Activated CD4-positive, alpha-beta T cell treated with anti-CD3 and anti-CD28 coated beads, Interleukin-2, Interleukin-6, amounts not matched to agents 100 ng/mL and 50 ng/mL, durations not matched to agents 16 hours and 8 hours (primary cell): ENCODE measurements at regions not wholly inside any gene's neighbourhood (a gene's known extent, or its start where the extent isn't known, plus 50 kb on each side); places are given as distances from the start of the nearest gene placed in this dataset.

Experiments used
- DNase-seq: peaks from one replicate; pipeline ENCODE4 v3.0.0-alpha.2; 2020

DNA sequence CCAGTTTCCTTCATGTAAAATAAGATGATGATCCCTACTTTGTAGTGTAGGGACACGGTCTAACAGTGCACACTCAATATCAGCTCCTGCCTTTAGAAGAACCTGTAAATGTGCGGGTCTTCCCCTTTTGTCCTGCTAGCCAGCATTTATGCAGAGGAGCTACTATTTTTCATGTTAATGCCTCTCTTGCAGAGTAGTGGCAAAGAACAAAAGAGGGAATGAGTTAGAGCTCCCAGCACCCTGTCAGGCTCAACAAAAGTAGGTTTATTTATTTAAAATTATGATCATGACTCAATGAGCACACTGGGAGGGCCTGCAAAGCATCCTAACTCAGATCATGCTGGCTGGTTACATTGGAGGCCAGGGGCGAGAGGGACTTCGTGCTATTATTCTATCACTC is 414.5 kb upstream of the COBL start:
- no peak for DNase-seq

DNA sequence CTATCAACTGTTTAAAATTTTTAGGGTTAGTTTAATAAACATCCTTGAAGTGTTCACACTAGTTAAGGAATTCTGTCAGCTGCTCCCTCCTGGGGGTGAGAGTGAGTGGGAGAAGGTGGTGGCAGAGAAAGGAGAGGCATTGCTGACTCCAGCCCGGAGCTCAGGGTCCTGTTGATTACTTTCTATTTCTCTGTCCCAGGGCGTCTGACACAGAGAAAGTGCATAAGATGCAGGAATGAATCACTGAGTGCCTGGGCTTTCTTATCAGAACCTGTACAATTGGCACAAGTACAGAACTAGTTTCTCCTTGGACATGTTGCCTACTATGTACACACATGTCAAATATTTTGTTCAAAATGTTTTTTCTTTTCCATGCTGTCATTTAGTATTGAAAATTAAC is 410.8 kb upstream of the COBL start:
- no peak for DNase-seq

DNA sequence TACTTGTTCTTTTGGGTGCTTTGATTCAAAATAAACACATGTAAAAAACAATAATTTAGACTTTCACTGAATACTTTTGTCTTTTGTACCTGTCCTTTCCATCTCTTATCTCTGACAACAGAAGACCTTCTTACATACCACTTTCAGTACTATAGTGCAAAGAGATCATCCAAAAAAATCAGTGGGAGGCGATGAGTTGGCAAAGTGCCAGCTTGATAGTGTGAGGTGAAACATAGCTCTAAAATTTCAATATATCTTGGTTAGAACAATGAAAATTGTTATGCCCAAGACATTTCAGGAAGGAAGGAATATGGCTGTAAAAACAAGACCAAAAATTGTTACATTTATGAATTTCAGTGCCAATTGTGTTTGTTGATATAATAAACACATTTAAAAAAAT is 390.2 kb upstream of the COBL start:
- no peak for DNase-seq

DNA sequence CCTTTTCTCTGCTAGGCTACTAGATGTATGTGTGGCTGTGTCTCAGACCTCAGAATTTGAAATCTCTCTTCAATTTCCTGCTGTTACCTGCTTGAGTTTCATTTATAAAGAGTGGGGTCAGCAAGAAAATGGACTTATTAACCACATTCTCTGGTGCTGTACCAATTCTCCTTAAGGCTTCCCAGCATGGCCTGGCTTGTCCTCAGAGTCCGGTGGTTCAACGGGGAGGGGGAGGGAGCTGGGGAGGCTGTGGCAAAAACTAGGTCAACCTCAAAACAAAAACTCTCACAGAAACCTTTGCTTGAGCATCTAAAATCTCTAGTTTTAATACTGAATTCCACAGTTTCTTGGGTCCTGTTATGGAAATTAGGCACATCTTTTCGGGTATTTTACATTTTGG is 389.1 kb upstream of the COBL start:
- DNase-seq = no peak

DNA sequence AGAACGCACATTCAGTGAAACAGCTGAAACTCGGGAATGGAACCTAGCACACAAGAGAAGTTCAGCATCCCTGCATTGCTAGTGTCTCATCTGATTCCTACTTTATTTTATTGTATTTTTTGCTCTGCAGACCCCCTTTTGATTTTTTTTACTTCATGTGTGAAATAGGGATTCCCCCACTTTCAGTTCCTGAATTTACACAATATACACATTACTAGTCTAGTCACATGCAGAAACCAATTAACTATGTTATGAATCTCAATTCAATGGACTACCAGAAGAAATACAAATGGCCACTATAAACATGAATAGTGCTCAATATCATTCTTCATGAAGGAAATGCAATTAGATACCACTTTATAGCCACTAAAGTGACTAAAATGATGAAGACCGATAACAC is 386.1 kb upstream of the COBL start:
- DNase-seq = no peak

DNA sequence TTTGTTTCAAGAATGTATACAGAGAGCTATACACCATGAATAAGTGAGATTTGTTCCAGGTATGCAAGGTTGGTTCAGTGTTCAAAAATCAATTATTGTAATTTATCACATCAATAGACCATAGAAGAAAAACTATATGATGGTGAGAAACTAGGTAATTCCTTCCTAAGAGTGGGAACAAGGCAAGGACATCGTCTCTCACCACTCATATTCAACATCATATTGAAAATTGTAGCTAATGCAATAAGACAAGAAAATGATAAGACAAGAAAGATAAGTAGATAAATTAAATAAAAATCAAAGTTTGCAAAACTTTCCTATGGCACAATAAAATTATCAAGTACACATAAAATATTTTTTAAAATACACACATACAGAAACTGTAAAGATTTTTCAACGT is 385.3 kb upstream of the COBL start:
- DNase-seq = no peak

DNA sequence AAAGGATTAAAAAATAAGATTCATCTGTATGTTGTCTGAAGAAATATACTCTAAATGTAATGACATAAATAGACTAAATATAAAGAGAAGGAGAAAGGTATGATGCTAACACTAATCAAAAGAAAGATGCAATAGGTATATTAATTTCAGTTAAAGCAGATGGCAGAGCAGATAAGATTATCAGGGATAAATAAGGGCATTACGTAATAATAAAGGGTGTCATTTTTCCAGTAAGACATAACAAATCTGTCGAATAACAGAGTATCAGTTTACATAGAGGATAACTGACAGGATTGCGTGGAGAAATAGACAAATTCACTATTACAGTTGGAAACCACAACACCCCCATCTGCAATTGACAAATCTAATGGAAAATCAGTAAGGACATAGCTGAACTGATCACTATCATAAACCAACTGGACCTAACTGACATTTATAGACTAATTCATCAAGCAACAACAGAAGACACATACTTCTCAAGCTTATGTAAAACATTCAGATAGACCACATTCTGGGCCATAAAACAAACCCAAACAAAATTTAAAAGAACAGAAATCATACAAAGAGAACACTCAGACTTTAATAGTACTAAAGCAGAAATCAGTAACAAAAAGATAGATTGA is 384.1 kb upstream of the COBL start:
- no peak for DNase-seq

DNA sequence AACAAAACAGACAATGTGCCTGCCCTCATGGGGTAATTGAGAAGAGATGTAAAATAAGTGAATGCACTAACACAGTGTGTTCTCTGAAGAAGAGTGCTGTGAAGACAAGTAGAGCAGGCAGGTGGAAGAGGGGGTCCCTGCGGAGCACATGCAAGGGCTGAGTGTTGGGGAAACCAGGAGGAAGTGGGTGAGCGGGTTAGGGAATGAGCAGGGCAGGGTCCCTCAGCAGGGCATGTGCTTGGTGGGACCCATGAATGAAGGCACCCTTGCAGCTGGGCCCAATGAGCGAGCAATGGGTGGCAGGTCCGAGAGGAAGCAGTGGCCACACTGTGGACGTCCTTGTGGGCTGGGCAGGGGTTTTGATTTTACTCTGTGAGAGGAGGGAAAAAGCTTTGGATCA is 376.6 kb upstream of the COBL start:
- DNase-seq = no peak

DNA sequence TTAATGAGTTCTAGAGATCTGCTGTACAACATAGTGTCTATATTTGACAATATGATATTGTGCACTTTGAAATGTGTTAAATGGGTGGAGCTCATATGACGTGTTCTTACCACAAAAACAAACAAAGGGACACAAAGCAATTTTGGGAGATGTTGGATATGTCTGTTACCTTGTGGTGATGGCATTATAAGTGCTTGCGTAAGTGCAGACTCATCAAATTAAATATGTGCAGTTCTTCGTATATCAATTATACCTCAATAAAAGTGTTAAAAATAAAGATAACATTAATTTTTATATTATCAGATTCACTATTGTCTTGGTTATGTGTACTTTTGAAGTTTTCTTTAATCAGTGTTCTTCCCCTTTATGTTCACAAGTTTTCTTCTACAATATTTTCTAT is 372.9 kb upstream of the COBL start:
- DNase-seq = no peak

DNA sequence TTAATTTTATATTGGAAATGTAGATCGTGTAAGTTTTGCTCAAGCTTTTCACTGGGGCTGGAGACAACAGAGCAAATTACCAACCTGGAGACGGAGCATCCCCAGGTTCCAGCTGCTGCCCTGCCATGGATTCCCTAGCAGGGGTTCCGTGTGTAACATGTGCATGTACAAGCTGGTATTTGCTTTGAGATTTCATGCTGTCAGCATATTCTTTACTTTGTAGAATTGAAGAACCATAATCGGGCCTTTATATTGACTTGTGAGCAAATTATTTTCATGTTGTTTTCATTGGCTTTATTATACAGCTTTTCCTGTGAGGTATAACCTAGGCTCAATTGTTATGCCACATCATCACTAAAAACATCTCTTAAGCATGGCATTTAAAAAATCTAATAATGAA is 369.2 kb upstream of the COBL start:
- no peak for DNase-seq

DNA sequence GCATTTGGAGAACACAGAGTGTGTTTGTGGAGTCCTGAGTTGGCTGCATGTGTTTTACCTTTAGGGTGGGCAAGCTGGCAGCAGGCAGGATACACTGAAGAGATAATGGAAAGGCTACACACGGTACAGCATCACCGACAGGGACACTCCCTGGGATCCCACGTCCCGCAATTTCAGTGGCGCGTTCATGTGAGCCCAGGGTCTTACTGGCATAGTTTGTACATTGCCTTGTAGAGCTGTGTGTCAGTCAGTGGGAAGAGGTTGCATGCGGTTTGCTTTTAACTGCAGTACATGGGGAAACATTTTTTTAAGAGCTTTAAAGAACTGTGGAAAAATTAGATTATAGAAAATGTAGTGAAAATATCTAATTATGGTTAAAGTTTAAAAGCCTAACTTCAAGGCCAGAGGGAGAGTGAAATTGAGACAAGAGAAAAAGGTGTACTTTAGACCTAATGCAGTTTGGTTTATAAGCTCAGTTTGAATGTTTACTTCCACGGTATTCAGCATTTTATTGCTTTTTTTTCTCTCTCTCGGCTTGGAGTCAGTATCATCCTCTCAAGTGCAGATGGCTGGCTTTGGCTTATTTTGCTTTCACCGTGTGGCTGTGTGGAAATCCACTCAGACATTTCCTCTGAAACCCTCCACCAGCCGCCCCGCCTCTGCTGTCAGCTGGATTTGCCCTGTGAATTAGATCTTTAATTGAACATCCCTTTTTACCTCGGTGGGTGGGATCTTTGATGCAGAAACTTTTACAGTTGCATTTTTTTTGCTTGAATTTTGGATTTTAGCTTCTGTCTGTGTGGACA is 364.2 kb upstream of the COBL start:
- no peak for DNase-seq

DNA sequence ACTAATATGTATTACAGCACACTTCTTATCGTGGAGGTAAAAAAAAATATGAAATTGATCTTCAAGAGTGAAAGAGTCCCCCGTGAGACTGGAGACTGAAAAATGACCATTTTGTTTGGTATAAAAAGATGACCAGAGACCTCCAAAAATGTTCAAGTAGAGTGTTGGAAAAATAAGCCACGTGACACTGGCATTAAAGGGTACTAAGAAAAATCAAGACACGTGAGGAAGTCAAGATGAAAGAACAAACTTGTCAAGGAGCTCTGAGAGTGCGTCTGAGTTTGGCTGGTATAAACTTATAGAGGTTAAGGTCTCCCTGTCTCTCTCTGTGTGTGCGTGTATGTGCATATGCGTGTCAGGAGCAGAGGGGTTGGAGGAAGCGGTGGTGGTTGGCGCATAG is 362.7 kb upstream of the COBL start:
- DNase-seq = no peak

DNA sequence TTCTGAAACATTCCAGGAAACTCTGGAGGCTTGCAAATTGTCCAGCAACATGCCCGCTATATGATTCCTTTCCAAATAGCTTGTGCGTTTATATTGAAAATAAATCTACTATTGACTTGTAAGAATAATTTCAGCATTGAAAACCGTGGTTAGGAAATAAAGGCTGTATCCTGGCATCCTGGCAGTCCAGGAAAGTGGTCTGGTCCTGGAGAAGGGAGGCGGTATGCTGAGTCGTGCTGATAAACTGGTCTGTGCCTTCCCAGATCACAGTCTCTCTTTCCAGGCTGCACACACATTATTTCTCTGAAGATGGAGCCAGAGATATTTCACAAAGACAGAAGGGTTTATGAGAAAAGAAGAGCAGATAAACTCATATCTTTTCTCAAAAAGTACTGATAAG is 350.1 kb upstream of the COBL start:
- DNase-seq = no peak

DNA sequence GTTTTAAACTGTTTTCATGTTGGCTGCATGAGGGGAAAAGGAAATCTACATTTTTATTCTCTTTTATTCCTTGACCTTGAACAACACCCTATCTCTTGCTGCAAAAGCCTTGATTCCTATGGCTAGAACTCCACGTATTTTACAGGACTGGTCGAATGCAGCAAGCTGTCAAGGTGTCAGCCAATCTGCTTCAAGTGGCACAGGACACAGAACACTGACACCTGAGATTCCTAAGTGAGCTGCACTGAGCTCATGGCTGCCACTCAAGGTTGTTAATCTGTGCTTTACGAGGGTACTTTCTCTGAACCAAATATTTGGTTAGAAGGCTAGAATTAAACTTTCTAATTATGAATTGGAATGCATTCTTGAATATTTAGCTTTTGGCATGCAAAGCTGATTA is 349.7 kb upstream of the COBL start:
- no peak for DNase-seq

DNA sequence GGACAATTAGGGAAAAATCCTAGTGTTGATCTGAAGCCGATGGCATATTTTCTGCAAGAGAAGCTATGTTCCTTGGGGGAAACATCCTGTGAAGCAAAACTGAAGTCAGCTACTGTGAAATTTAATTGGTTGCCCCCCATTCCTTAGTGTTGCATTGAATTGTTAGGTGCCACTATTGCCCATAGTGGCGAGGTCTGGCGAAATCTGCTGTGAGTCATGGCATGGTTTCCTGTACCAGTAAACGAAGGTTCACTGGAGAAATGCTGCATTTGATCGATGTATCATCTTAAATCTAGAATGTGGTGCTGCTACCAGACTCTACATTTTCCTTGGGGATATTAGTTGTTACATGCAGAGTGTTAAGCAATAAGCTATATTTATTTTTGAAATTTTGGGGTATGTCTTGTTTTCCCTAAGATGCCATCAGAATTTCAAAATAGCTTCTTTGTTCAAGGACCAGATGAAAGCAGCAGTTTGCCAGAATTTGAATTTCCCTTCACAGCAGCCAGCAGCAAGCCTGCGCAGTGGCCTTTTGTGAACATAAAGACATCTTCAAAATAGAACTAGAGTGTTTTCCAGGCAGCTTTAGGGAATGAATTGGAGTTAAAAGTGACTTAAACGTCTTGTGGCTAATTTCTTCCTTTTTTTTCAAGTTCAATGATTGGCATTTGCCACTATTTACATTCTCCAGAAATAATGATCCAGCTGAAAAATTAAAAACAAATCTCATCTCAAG is 348.6 kb upstream of the COBL start:
- no peak for DNase-seq

DNA sequence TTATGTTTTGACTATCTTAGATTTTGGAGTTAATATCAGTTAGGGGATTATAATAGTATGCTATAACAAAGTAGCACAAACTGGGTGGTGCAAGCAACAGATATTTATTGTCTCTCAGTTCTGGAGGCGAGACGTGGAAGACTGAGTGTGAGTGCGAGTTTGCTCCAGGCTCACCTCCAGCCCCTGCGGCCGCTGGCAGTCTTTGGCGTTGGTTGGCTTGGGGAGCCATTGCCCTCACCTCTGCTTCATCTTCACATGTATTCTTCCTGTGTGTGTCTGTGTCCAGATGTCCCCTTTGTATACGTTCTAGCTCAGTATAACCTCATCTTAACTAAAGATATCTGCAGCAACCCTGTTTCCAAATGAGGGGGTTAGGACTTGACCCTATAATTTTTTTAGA is 343.9 kb upstream of the COBL start:
- no peak for DNase-seq

DNA sequence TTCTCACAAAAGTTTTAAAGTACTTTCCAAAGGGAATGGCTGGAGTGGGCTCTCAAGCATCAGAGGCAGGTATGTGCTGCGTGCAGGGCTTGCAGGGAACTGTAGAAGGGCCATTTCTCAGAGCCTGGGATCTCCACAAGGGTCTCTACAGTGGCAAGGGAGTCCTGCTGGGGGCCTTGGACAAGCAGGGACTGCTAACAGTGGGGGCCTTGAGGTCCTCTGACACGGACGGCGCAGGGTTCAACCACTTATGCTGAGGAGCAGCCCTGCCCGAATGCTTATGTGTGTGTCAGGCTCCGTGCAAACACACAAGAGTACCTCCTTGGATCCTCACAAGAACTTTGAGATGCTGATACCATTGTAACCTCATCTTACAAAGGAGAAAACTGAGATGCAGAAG is 342.1 kb upstream of the COBL start:
- no peak for DNase-seq

DNA sequence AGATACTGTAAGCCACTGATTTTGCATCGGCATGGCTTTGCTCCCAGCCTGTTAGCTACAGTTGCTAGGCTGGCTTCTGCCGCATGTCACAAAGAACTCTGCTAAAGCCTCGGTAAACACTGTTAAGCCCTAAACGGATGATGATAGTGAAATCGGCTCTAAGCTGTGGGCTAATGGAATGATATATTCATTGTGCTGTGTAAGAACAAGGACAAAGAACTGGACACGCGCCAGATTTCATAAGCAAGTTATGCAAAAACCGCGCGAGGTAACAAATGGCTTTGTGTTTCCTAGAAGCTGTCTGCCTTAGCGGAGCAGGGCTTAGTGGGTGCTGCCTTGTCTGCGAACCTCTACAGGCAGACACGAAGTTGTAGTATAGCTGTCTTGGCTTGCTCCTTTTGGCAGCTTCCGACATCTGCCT is 331.3 kb upstream of the COBL start:
- DNase-seq = no peak

DNA sequence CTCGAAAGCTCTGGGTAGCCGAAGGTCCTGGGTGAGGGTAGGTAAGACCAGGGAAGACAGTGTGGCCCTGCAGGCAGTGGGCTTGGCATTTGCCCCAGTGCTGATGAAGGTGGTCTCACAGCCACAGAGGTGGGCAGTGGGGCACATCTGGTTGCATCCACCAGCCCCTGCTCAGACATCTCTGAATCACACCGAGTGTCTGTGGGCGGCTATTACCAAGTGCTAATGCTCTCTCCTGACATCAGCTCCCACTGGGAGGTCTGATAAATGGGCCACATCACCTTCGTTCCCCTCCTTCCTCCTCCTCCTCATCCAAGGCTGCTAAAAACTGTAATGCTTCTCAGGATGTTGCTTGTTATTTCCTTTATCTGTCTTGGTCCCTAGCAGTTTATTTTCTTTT is 330.9 kb upstream of the COBL start:
- no peak for DNase-seq

DNA sequence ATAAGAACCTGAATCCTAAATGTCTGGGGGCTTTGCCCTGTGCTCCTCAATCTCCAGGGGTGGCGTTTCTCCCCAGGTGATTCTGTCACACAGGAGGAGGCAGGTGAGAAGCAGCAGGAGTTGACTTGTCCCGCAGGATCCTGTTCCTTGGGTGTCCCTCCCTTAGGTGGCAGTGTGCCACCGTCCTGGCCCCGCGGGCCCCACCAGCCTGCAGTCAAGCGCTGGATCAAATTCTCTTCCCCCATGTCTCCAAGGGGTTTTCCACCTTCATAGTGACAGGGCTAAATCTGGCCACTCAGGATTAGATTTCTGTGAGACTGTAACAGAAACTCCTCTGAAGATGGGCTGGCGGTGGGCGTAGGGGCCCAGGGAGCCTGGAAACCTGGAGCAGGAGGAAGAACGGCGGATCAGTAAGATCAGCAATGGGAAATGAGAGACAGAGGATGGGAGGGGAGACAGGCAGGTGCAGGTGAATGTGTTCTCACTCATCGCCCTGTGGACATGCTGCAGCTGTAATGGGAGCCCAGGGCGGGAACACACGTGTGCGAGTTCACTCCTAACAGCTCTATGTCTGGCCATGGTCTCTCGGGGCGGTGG is 329.2 kb upstream of the COBL start:
- no peak for DNase-seq

DNA sequence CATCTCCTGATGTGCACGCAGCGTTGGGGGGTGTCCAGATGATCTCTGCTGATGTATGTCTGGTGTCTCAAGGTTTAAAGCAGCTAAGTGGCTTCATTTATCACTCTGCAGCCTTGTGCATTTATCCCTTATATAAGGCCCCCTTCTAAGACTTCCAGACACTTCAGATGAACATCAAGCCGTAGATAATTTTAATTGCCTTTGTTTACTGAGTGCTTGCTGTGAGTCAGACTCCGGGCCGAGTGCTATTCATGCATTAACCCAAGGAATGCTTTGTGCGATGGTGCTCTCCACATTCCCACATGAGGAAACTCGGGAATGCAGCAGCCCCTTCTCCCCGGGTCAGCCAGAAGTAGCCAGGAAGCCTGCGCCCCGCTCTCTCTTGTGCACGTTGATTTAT is 328.6 kb upstream of the COBL start:
- DNase-seq = no peak

DNA sequence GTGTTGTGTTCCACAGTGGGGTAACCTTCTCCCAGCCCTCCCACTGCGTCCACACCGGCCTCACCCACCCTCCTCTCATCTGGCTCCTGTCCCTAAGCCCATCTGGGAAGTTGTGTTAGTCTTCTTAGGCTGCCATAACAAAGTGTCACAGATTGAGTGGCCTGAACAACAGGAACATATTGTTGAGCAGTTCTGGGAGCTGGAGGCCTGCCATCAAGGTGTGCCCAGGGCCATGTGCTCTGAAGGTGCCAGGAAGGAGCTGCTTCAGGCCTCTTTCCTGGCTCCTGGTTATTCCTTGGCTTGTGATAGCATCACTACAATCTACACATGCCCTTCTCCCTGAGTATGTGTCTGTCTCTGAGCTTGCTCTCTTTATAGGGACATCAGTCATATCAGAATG is 327.6 kb upstream of the COBL start:
- DNase-seq = no peak

DNA sequence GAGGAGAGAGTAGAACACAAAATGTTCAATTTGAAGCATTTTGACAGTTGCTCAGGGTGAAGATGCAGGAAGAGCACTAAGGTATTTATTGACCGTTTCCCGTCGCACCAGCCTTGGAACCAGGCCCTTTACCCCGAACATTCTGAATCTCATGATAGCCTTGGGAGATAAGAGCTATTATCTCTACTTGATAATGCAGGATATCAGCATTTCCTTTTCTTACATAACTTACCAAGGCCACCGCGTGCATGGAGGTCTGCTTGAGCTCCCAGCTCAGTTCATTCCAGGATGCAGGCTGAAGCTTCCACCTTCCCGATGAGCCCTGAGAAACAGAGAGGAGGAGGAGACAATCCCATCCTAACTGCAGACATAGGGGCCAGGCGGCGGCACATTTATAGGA is 324.2 kb upstream of the COBL start:
- no peak for DNase-seq
